ENCODE measurements at regions not wholly inside any gene's neighbourhood (a gene's known extent, or its start where the extent isn't known, plus 50 kb on each side); places are given as distances from the start of the nearest gene placed in this dataset.

DNA sequence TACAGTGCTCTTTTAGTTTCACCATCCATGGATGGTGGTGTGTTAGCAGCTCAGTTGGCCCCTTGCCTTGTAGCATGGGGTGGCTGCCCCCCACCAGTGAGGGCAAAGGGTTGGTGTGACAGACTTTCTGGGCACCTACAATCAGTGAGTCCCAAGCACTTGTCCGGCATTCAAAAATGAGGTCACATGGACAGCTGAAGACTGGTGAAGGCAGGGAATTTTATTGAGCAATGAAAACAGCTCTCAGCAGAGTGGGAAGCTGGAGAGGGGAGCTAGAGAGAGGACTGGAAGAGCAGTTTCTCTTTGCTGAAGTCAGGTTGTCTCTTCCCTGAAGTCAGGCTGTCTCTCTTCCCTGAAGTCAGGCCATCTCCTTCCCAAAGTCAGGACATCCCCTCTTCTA lies 1053.2 kb downstream of the SLITRK1 start:
- TF ChIP-seq, protein P1, sequence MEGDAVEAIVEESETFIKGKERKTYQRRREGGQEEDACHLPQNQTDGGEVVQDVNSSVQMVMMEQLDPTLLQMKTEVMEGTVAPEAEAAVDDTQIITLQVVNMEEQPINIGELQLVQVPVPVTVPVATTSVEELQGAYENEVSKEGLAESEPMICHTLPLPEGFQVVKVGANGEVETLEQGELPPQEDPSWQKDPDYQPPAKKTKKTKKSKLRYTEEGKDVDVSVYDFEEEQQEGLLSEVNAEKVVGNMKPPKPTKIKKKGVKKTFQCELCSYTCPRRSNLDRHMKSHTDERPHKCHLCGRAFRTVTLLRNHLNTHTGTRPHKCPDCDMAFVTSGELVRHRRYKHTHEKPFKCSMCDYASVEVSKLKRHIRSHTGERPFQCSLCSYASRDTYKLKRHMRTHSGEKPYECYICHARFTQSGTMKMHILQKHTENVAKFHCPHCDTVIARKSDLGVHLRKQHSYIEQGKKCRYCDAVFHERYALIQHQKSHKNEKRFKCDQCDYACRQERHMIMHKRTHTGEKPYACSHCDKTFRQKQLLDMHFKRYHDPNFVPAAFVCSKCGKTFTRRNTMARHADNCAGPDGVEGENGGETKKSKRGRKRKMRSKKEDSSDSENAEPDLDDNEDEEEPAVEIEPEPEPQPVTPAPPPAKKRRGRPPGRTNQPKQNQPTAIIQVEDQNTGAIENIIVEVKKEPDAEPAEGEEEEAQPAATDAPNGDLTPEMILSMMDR (IDR thresholded peaks at IDR 0.05), result no peak
- TF ChIP-seq POLR2A (IDR thresholded peaks at IDR 0.05), result no peak
